Endodermal cell (in vitro differentiated cells): ENCODE measurements at regions not wholly inside any gene's neighbourhood (a gene's known extent, or its start where the extent isn't known, plus 50 kb on each side); places are given as distances from the start of the nearest gene placed in this dataset.
A peak's percentile ranks its signal among the peaks of the same experiment; 100 is the strongest.

Experiments
- DNase-seq: peaks from one replicate; pipeline ENCODE4 v3.0.0-alpha.2; 2017
- H3K27ac ChIP-seq: 2 replicates; pipeline ENCODE4 v1.5.1; 2013; ENCODE audit warnings: mild to moderate bottlenecking, low read depth, low read length, moderate library complexity
- H3K27me3 ChIP-seq: 2 replicates; pipeline ENCODE4 v1.6.1; 2013; ENCODE audit warnings: mild to moderate bottlenecking, low read length, moderate library complexity; ENCODE audit not compliant: insufficient read depth, control insufficient read depth, poor library complexity, severe bottlenecking
- H3K36me3 ChIP-seq: 2 replicates; pipeline ENCODE4 v1.7.0; 2013; ENCODE audit warnings: mild to moderate bottlenecking, low read length, moderate library complexity; ENCODE audit not compliant: control insufficient read depth, insufficient read depth
- H3K4me1 ChIP-seq: one replicate; pipeline ENCODE4 v1.7.0; 2013; ENCODE audit warnings: low read length; ENCODE audit not compliant: control insufficient read depth, insufficient read depth
- H3K4me3 ChIP-seq: 2 replicates; pipeline ENCODE4 v1.5.1; 2013; ENCODE audit warnings: mild to moderate bottlenecking, low read length, moderate library complexity
- H3K9ac ChIP-seq: 2 replicates; pipeline ENCODE4 v1.6.1; 2013; ENCODE audit warnings: mild to moderate bottlenecking, low read length, moderate library complexity; ENCODE audit not compliant: poor library complexity, severe bottlenecking; ENCODE audit errors: extremely low read depth
- H3K9me3 ChIP-seq: 2 replicates; pipeline ENCODE4 v1.6.1; 2013; ENCODE audit warnings: mild to moderate bottlenecking, low read length, moderate library complexity; ENCODE audit not compliant: control insufficient read depth
- H3K27ac Mint-ChIP-seq: 2 replicates; pipeline ENCODE4 v1.8.0; 2020; ENCODE audit warnings: mixed read lengths
- H3K27me3 Mint-ChIP-seq: 2 replicates; pipeline ENCODE4 v1.8.0; 2021; ENCODE audit warnings: mild to moderate bottlenecking, mixed read lengths; ENCODE audit not compliant: insufficient read depth
- H3K36me3 Mint-ChIP-seq: 2 replicates; pipeline ENCODE4 v1.8.0; 2020; ENCODE audit warnings: low read depth, mixed read lengths
- H3K4me1 Mint-ChIP-seq: 2 replicates; pipeline ENCODE4 v1.8.0; 2020; ENCODE audit warnings: mixed read lengths
- H3K4me3 Mint-ChIP-seq: 2 replicates; pipeline ENCODE4 v1.8.0; 2020; ENCODE audit warnings: mild to moderate bottlenecking, moderate library complexity, mixed read lengths
- H3K9me3 Mint-ChIP-seq: 2 replicates; pipeline ENCODE4 v1.8.0; 2020; ENCODE audit warnings: mild to moderate bottlenecking, mixed read lengths
- CTCF ChIP-seq: fragments of 200-600 bp; sonication (generic); conservative IDR thresholded peaks from 2 replicates; pipeline ENCODE4 v1.5.0; 2021; ENCODE audit warnings: antibody characterized with exemption, mild to moderate bottlenecking
- WGBS, 2 experiments: methylation state at CpG; one replicate each; pipeline versions ENCODE4 v1.1.5 to v1.1.7; 2013; ENCODE audit warnings: missing lambda C conversion rate in 2 of 2, mixed read lengths in 1 of 2; ENCODE audit not compliant: insufficient coverage in 1 of 2, insufficient read length in 1 of 2; 5-methylcytosine and 5-hydroxymethylcytosine counted together
- microRNA-seq: library from miRNA; unstranded; fragments of <30 nt; microRNA quantifications from one replicate; pipeline ENCODE4 v1.2.0, GENCODE V29; 2020; ENCODE audit warnings: borderline microRNAs expressed

DNA sequence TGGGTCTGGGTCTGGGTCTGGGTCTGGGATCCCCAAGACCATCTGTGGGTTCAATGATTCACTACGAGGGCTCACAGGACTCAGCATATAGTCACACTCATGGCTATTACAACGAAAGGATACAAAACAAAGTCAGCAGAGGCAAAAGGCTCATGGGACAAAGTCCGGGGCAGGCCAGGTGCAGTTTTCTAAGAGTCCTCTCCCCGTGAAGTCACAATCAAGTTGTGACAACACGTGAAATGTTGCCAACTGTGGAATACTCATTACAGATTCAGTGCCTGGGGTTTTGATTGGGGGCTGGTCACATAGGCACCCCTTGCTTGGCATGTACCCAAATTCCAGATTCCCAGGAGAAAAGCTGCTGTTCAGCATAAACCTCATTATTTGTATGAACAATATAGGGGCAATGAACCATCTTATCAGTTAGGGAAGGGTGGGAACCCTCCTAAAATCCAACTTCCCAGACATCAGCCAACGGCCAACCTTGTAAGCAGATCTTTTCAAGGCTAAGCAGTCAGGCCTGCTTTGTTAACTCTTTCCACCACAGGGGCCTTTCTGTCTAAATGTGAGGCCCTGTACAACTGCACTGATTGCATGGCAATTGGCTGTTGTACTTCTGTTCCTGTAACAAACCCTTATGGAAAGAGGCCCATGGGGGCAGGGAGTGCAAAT is 58.2 kb upstream of the DIPK2B start:
- H3K9me3 Mint-ChIP-seq, result peaks cover 47% of the 10 kb centered on the region

More for the DNA sequence above, 58.2 kb upstream of the DIPK2B start:
- WGBS, 2 experiments, result 83 to 92% methylated on average over 2 to 6 of the region's 6 CpGs
- H3K36me3 ChIP-seq, result no peaks in the 10 kb centered on the region
- DNase-seq, result no peak
- no peak overlapping the region for H3K4me3 Mint-ChIP-seq
- peaks cover 6% of the 10 kb centered on the region for H3K4me1 Mint-ChIP-seq
- no peak for TF ChIP-seq CTCF
- H3K36me3 Mint-ChIP-seq, result no peaks in the 10 kb centered on the region
- no peak overlapping the region for H3K4me3 ChIP-seq
- no peak overlapping the region for H3K27ac ChIP-seq
- H3K9me3 ChIP-seq, result no peaks in the 10 kb centered on the region
- H3K4me1 ChIP-seq, result no peaks in the 10 kb centered on the region
- no peak overlapping the region for H3K27ac Mint-ChIP-seq
- H3K9ac ChIP-seq, result no peak overlapping the region
- no peaks in the 10 kb centered on the region for H3K27me3 ChIP-seq
- H3K27me3 Mint-ChIP-seq, result no peaks in the 10 kb centered on the region

Small RNA genes in the stretch of these regions (microRNA-seq; reads per million reads assigned to microRNA genes)
- gene MIR221 (305 reads per million, percentile 86 among the genes with 10 or more reads in this experiment), gene MIR222 (87.1 reads per million, percentile 72 among the genes with 10 or more reads in this experiment)
